ENCODE measurements at regions not wholly inside any gene's neighbourhood (a gene's known extent, or its start where the extent isn't known, plus 50 kb on each side); places are given as distances from the start of the nearest gene placed in this dataset.

- Histone ChIP-seq H3K4me1 (peaks cover 0 to 53% of the 10 kb centered on the region in 2 donors), H3K27ac (peak overlapping the region; percentile 48 to 72), H3K36me3 (no peaks in the 10 kb centered on the region), H3K27me3 (no peaks in the 10 kb centered on the region), H3K9me3 (no peaks in the 10 kb centered on the region), H3K4me3 (no peak overlapping the region)
- no peak for DNase-seq (ENCODE audit: low spot score)
- TF ChIP-seq, protein P1, sequence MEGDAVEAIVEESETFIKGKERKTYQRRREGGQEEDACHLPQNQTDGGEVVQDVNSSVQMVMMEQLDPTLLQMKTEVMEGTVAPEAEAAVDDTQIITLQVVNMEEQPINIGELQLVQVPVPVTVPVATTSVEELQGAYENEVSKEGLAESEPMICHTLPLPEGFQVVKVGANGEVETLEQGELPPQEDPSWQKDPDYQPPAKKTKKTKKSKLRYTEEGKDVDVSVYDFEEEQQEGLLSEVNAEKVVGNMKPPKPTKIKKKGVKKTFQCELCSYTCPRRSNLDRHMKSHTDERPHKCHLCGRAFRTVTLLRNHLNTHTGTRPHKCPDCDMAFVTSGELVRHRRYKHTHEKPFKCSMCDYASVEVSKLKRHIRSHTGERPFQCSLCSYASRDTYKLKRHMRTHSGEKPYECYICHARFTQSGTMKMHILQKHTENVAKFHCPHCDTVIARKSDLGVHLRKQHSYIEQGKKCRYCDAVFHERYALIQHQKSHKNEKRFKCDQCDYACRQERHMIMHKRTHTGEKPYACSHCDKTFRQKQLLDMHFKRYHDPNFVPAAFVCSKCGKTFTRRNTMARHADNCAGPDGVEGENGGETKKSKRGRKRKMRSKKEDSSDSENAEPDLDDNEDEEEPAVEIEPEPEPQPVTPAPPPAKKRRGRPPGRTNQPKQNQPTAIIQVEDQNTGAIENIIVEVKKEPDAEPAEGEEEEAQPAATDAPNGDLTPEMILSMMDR (IDR thresholded peaks at IDR 0.05): no peak
Observed at GRCh38 chr13:44013758-44014291, 134.1 kb downstream of the LACC1 start.

- Histone ChIP-seq H3K9me3 (no peaks in the 10 kb centered on the region), H3K4me3 (no peak overlapping the region), H3K27me3 (no peaks in the 10 kb centered on the region), H3K27ac (peak overlapping the region; percentile 28 to 72), H3K4me1 (peaks cover 0 to 53% of the 10 kb centered on the region in 2 donors), H3K36me3 (no peaks in the 10 kb centered on the region)
- TF ChIP-seq, protein P1 (IDR thresholded peaks at IDR 0.05): no peak
- DNase-seq (ENCODE audit: low spot score): no peak
Observed at GRCh38 chr13:44014501-44014900, 134.8 kb downstream of the LACC1 start.

DNA sequence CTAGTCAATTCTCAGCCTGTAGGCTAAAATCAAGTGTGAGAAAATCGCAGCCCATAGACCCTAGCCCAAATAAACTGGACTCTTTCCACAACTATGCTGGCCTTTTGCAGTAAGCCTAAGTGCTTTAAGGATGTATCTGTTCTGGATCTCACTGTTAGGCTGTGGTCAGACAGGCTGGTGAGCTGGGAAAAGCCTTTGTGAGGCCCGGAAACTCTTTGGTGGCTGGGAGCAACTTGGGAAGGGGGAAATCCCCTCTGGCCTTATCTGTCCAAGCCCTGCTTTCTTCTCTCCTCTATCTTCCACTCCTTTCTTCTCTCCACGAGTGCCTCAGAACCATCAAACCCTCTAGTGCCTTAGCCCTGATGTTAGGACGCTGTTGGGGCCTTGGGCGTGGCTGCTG is 135.4 kb downstream of the LACC1 start:
- no peak for DNase-seq (ENCODE audit: low spot score)
- Histone ChIP-seq H3K36me3 (no peaks in the 10 kb centered on the region), H3K4me1 (peaks cover 0 to 53% of the 10 kb centered on the region in 2 donors), H3K27ac (peak overlapping the region in 1 of 2 donors; percentile 28), H3K9me3 (no peaks in the 10 kb centered on the region), H3K27me3 (no peaks in the 10 kb centered on the region), H3K4me3 (no peak overlapping the region)
- TF ChIP-seq, protein P1 (IDR thresholded peaks at IDR 0.05): no peak

- Histone ChIP-seq H3K4me1 (peaks cover 0 to 53% of the 10 kb centered on the region in 2 donors), H3K4me3 (no peak overlapping the region), H3K27ac (no peak overlapping the region), H3K9me3 (no peaks in the 10 kb centered on the region), H3K36me3 (no peaks in the 10 kb centered on the region), H3K27me3 (no peaks in the 10 kb centered on the region)
- DNase-seq (ENCODE audit: low spot score): no peak
- TF ChIP-seq, protein P1 (IDR thresholded peaks at IDR 0.05): no peak
Observed at GRCh38 chr13:44015811-44016210, 136.1 kb downstream of the LACC1 start.

DNA sequence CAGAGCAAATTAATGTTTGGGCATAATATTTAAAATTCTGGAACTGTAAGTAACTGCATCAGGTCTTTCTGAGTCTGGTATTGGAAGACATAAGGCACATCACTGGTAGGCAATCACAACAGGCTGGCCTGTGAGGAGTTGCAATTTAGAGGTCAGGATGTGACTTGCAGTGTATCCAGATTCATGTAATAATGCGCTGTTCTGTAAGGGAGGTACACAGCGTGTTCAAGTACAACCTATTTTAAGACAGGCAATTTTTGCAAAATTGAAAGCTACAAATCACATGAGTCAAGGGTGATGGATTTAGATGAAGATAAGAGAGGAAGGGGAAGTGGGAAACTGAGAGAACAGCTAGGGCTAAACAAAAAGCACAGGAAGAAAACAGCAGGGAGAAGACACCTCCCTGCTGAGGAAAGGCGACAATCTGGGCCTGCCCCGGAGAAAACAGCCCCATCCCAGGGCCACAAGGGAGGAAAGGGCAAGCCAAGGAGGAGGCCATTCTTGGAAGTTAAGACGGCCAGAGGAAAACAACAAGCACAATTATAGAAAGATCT is 138.1 kb downstream of the LACC1 start:
- Histone ChIP-seq H3K9me3 (no peaks in the 10 kb centered on the region), H3K27ac (no peak overlapping the region), H3K27me3 (no peaks in the 10 kb centered on the region), H3K4me3 (no peak overlapping the region), H3K4me1 (peaks cover 0 to 50% of the 10 kb centered on the region in 2 donors), H3K36me3 (no peaks in the 10 kb centered on the region)
- DNase-seq (ENCODE audit: low spot score): no peak
- TF ChIP-seq, protein P1 (IDR thresholded peaks at IDR 0.05): no peak

- TF ChIP-seq, protein P1 (IDR thresholded peaks at IDR 0.05): no peak
- Histone ChIP-seq H3K27me3 (no peaks in the 10 kb centered on the region), H3K4me1 (peaks cover 0 to 32% of the 10 kb centered on the region in 2 donors), H3K9me3 (no peaks in the 10 kb centered on the region), H3K27ac (no peak overlapping the region), H3K36me3 (no peaks in the 10 kb centered on the region), H3K4me3 (no peak overlapping the region)
- no peak for DNase-seq (ENCODE audit: low spot score)
Observed at GRCh38 chr13:44019651-44020050, 139.9 kb downstream of the LACC1 start.
